HAP-1 (cell line): ENCODE measurements at regions not wholly inside any gene's neighbourhood (a gene's known extent, or its start where the extent isn't known, plus 50 kb on each side); places are given as distances from the start of the nearest gene placed in this dataset.
"Not testable (repeated sequence)": the region's sequence is repeated elsewhere in the genome, so short reads cannot be mapped to it uniquely, and the experiment has no call there.

ENCODE experiments used
- DNase-seq, 2 experiments: peaks; one replicate each; pipeline ENCODE4 v3.0.0-alpha.2; 2016 to 2020; ENCODE audit warnings: low spot score in 2 of 2
- H3K27me3 ChIP-seq: fragments of 250-450 bp; sonication (Bioruptor Pico); 2 replicates; pipeline ENCODE4 v1.5.1; 2020; ENCODE audit warnings: low read depth, mild to moderate bottlenecking, moderate library complexity
- H3K36me3 ChIP-seq: fragments of 250-450 bp; sonication (Bioruptor Pico); replicated peaks from 2 replicates; pipeline ENCODE4 v1.5.1; 2020; ENCODE audit warnings: mild to moderate bottlenecking
- H3K4me1 ChIP-seq: fragments of 250-450 bp; sonication (Bioruptor Pico); 2 replicates; pipeline ENCODE4 v1.5.1; 2020; ENCODE audit warnings: mild to moderate bottlenecking
- H3K4me3 ChIP-seq: fragments of 250-450 bp; sonication (Bioruptor Pico); 2 replicates; pipeline ENCODE4 v1.5.1; 2020; ENCODE audit warnings: mild to moderate bottlenecking, moderate library complexity
- H3K9me3 ChIP-seq: fragments of 250-450 bp; sonication (Bioruptor Pico); 2 replicates; pipeline ENCODE4 v1.5.1; 2020; ENCODE audit warnings: mild to moderate bottlenecking, moderate library complexity
- in situ Hi-C: fragments of 300-500 bp; cut with MboI; formaldehyde crosslinking; loops from 3 replicates; pipeline ENCODE4 v1.14.3; 2020; ENCODE audit warnings: low sequenced_read_pairs, inconsistent platforms, mixed read lengths

- no peaks in the 10 kb centered on the region for H3K36me3 ChIP-seq
- in situ Hi-C loops, result no loop called here
- H3K4me3 ChIP-seq, result no peak overlapping the region
- H3K9me3 ChIP-seq, result no peaks in the 10 kb centered on the region
- no peak for DNase-seq
- no peaks in the 10 kb centered on the region for H3K4me1 ChIP-seq
- no peaks in the 10 kb centered on the region for H3K27me3 ChIP-seq
Observed at GRCh38 chr21:28683982-28684752, 308.5 kb downstream of the LTN1 start.

GRCh38 chr21:28682884-28683283 is 309.8 kb downstream of the LTN1 start:
- H3K27me3 ChIP-seq, H3K4me1 ChIP-seq, H3K9me3 ChIP-seq, DNase-seq, in situ Hi-C loops, H3K4me3 ChIP-seq, H3K36me3 ChIP-seq: not testable (repeated sequence)

- DNase-seq, H3K4me1 ChIP-seq, H3K9me3 ChIP-seq, H3K4me3 ChIP-seq, in situ Hi-C loops, H3K36me3 ChIP-seq, H3K27me3 ChIP-seq: not testable (repeated sequence)
Observed at GRCh38 chr21:28677096-28677495, 315.6 kb downstream of the LTN1 start.

- in situ Hi-C loops, result no loop called here
- Histone ChIP-seq H3K36me3 (no peaks in the 10 kb centered on the region), H3K4me3 (no peak overlapping the region), H3K9me3 (no peaks in the 10 kb centered on the region), H3K4me1 (no peaks in the 10 kb centered on the region), H3K27me3 (no peaks in the 10 kb centered on the region)
- DNase-seq, result no peak
Observed at GRCh38 chr21:28675331-28676041, 317.2 kb downstream of the LTN1 start.

GRCh38 chr21:28674763-28675162 is 317.9 kb downstream of the LTN1 start:
- no peak for DNase-seq
- Histone ChIP-seq H3K4me3 (no peak overlapping the region), H3K9me3 (no peaks in the 10 kb centered on the region), H3K36me3 (no peaks in the 10 kb centered on the region), H3K4me1 (no peaks in the 10 kb centered on the region), H3K27me3 (no peaks in the 10 kb centered on the region)
- in situ Hi-C loops, result no loop called here

GRCh38 chr21:28671549-28672195 is 321.0 kb downstream of the LTN1 start:
- Histone ChIP-seq H3K36me3 (no peaks in the 10 kb centered on the region), H3K4me1 (no peaks in the 10 kb centered on the region), H3K27me3 (no peaks in the 10 kb centered on the region), H3K4me3 (no peak overlapping the region), H3K9me3 (no peaks in the 10 kb centered on the region)
- DNase-seq, result no peak
- in situ Hi-C loops, result no loop called here

- H3K27me3 ChIP-seq, result no peaks in the 10 kb centered on the region
- H3K36me3 ChIP-seq, result no peaks in the 10 kb centered on the region
- H3K4me1 ChIP-seq, result no peaks in the 10 kb centered on the region
- H3K4me3 ChIP-seq, result no peak overlapping the region
- no peak for DNase-seq
- H3K9me3 ChIP-seq, result no peaks in the 10 kb centered on the region
- in situ Hi-C loops, result no loop called here
Observed at GRCh38 chr21:28669971-28670653, 322.6 kb downstream of the LTN1 start.

GRCh38 chr21:28669321-28669720 is 323.4 kb downstream of the LTN1 start:
- no peaks in the 10 kb centered on the region for H3K9me3 ChIP-seq

GRCh38 chr21:28663754-28664153 is 328.9 kb downstream of the LTN1 start:
- no peak overlapping the region for H3K4me3 ChIP-seq
- no peaks in the 10 kb centered on the region for H3K9me3 ChIP-seq
- DNase-seq, result no peak
- H3K36me3 ChIP-seq, result no peaks in the 10 kb centered on the region
- in situ Hi-C loops, result no loop called here
- H3K27me3 ChIP-seq, result no peaks in the 10 kb centered on the region
- no peaks in the 10 kb centered on the region for H3K4me1 ChIP-seq

More at GRCh38 chr21:28669321-28669720, 323.4 kb downstream of the LTN1 start:
- Histone ChIP-seq H3K4me1 (no peaks in the 10 kb centered on the region), H3K27me3 (no peaks in the 10 kb centered on the region), H3K4me3 (no peak overlapping the region), H3K36me3 (no peaks in the 10 kb centered on the region)
- in situ Hi-C loops, result no loop called here
- no peak for DNase-seq

- in situ Hi-C loops, result no loop called here
- DNase-seq, result no peak
- H3K27me3 ChIP-seq, result no peaks in the 10 kb centered on the region
- no peak overlapping the region for H3K4me3 ChIP-seq
- H3K9me3 ChIP-seq, result no peaks in the 10 kb centered on the region
- H3K36me3 ChIP-seq, result no peaks in the 10 kb centered on the region
- H3K4me1 ChIP-seq, result no peaks in the 10 kb centered on the region
Observed at GRCh38 chr21:28663111-28663693, 329.5 kb downstream of the LTN1 start.

- peaks cover 2% of the 10 kb centered on the region; the same call in 1 of the 2 replicates for H3K27me3 ChIP-seq
- H3K36me3 ChIP-seq, result no peaks in the 10 kb centered on the region
- H3K9me3 ChIP-seq, result no peaks in the 10 kb centered on the region
- no peak overlapping the region for H3K4me3 ChIP-seq
- no peaks in the 10 kb centered on the region for H3K4me1 ChIP-seq
- in situ Hi-C loops, result no loop called here
- DNase-seq, result no peak
Observed at GRCh38 chr21:28657566-28657965, 335.1 kb downstream of the LTN1 start.

GRCh38 chr21:28655471-28655870 is 337.2 kb downstream of the LTN1 start:
- DNase-seq, result no peak
- Histone ChIP-seq H3K27me3 (peaks cover 2% of the 10 kb centered on the region; the same call in 1 of the 2 replicates), H3K9me3 (no peaks in the 10 kb centered on the region), H3K4me3 (no peak overlapping the region), H3K36me3 (no peaks in the 10 kb centered on the region), H3K4me1 (no peaks in the 10 kb centered on the region)
- in situ Hi-C loops, result no loop called here

GRCh38 chr21:28654406-28654805 is 338.3 kb downstream of the LTN1 start:
- in situ Hi-C loops, result no loop called here
- no peaks in the 10 kb centered on the region for H3K36me3 ChIP-seq
- H3K4me3 ChIP-seq, result no peak overlapping the region
- no peaks in the 10 kb centered on the region for H3K9me3 ChIP-seq
- no peaks in the 10 kb centered on the region for H3K4me1 ChIP-seq
- H3K27me3 ChIP-seq, result peaks cover 2% of the 10 kb centered on the region; the same call in 1 of the 2 replicates
- DNase-seq, result no peak
